ENCODE measurements at regions not wholly inside any gene's neighbourhood (a gene's known extent, or its start where the extent isn't known, plus 50 kb on each side); places are given as distances from the start of the nearest gene placed in this dataset.

- TF ChIP-seq POLR2AphosphoS5 (IDR thresholded peaks at IDR 0.05; ENCODE audit: low read depth, low read length) (no peak), SIN3A (IDR thresholded peaks at IDR 0.05; ENCODE audit: borderline replicate concordance, insufficient read depth, low read depth, low read length) (no peak)
These were observed 90.0 kb downstream of the PERP start for GRCh38 chr6:138017166-138017757.

Measured in Panc1 (cell line).